Caco-2 (cell line): ENCODE measurements at regions not wholly inside any gene's neighbourhood (a gene's known extent, or its start where the extent isn't known, plus 50 kb on each side); places are given as distances from the start of the nearest gene placed in this dataset.
"Not testable (repeated sequence)": the region's sequence is repeated elsewhere in the genome, so short reads cannot be mapped to it uniquely, and the experiment has no call there.

Experiments
- BruUV-seq: library from RNA; stranded (reverse); fragments of 400-500 nt; replicated peaks from 2 replicates; lab custom pipeline; 2021; lab: Mats Ljungman, UMichigan
- CTCF ChIA-PET: fragments of 300-600 bp; sonication (Branson Sonifier 250); formaldehyde crosslinking; loops from one replicate; lab custom pipeline; 2022; ENCODE audit warnings: antibody characterized with exemption; lab: Charles Lee
- POLR2A ChIA-PET: fragments of 300-600 bp; sonication (Branson Sonifier 250); formaldehyde crosslinking; loops from one replicate; lab custom pipeline; 2022; ENCODE audit warnings: antibody characterized with exemption; lab: Charles Lee
- DNase-seq, 2 experiments: peaks; one replicate each; pipeline versions ENCODE4 v3.0.0 to v3.0.0-alpha.2; 2020 to 2022
- H3K27me3 ChIP-seq: replicated peaks from 2 replicates; pipeline ENCODE4 v1.6.0; 2011; ENCODE audit warnings: low read length; ENCODE audit not compliant: control insufficient read depth, insufficient read depth
- H3K36me3 ChIP-seq: 2 replicates; pipeline ENCODE4 v1.5.1; 2011; ENCODE audit warnings: low read length; ENCODE audit not compliant: control insufficient read depth, insufficient read depth
- H3K4me1 ChIP-seq: fragments of 250-450 bp; sonication (Bioruptor Pico); 2 replicates; pipeline ENCODE4 v1.5.1; 2020; ENCODE audit warnings: mild to moderate bottlenecking
- H3K4me3 ChIP-seq: 2 replicates; pipeline ENCODE4 v1.5.1; 2011; ENCODE audit warnings: low read depth, mild to moderate bottlenecking, control low read depth, low read length
- H3K9me3 ChIP-seq: fragments of 250-450 bp; sonication (Bioruptor Pico); 2 replicates; pipeline ENCODE4 v1.5.1; 2020; ENCODE audit warnings: mild to moderate bottlenecking, moderate library complexity
- H3K27ac Mint-ChIP-seq: one replicate; pipeline ENCODE4 v1.8.0; 2022; ENCODE audit warnings: mixed read lengths; ENCODE audit not compliant: unreplicated experiment
- H3K27me3 Mint-ChIP-seq: one replicate; pipeline ENCODE4 v1.8.0; 2022; ENCODE audit warnings: mixed read lengths; ENCODE audit not compliant: insufficient read depth, unreplicated experiment
- H3K36me3 Mint-ChIP-seq: one replicate; pipeline ENCODE4 v1.8.0; 2022; ENCODE audit warnings: mild to moderate bottlenecking, mixed read lengths; ENCODE audit not compliant: insufficient read depth, unreplicated experiment
- H3K4me1 Mint-ChIP-seq: one replicate; pipeline ENCODE4 v1.8.0; 2022; ENCODE audit warnings: low read depth, mixed read lengths; ENCODE audit not compliant: unreplicated experiment
- H3K4me3 Mint-ChIP-seq: one replicate; pipeline ENCODE4 v1.8.0; 2022; ENCODE audit warnings: mild to moderate bottlenecking, moderate library complexity, mixed read lengths; ENCODE audit not compliant: unreplicated experiment
- H3K9me3 Mint-ChIP-seq: one replicate; pipeline ENCODE4 v1.8.0; 2022; ENCODE audit warnings: mixed read lengths; ENCODE audit not compliant: unreplicated experiment
- intact Hi-C: fragments of 100-400 bp; cut with micrococcal nuclease; formaldehyde crosslinking; loops from one replicate; pipeline ENCODE4 v1.10.0; 2022; ENCODE audit not compliant: unreplicated experiment
- TF ChIP-seq, protein P1 (sequence below), 2 experiments: fragments of 200-600 bp in 1 of 2; IDR thresholded peaks; 1 replicate in 1 of 2; 2 replicates in 1 of 2; pipeline versions ENCODE4 v1.5.1 to v1.8.0; 2011 to 2022; ENCODE audit warnings: antibody characterized with exemption in 1 of 2, control low read depth in 1 of 2, inconsistent platforms in 1 of 2, low read depth in 1 of 2, low read length in 1 of 2, mild to moderate bottlenecking in 1 of 2, moderate library complexity in 1 of 2; ENCODE audit not compliant: insufficient read depth in 1 of 2, severe bottlenecking in 1 of 2, unreplicated experiment in 1 of 2

DNA sequence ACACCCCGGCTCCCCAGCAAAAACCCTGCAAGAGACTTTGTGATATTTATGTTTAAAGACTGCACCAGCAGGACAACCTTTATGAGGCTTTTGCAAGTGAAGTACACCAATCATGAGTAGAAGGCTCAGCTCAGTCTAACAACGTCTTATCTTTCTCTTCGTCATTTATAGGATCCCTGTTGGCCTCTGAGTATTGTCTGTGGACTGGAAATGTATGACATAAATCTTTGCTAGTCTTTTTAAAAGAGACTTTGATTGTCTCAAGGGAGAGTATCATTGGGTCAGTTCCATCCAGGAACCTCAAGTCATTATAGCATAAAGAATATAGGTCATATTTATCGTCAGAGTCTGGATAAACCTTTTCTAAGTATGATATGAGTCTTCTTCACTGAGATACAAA, 505.0 kb upstream of the SOX9 start:
- Mint-ChIP-seq H3K27me3 (no peaks in the 10 kb centered on the region), H3K9me3 (peaks cover 36% of the 10 kb centered on the region), H3K36me3 (no peaks in the 10 kb centered on the region), H3K4me3 (no peak overlapping the region), H3K4me1 (no peaks in the 10 kb centered on the region), H3K27ac (no peak overlapping the region)
- no peaks in the 10 kb centered on the region for H3K27me3 ChIP-seq
- TF ChIP-seq, protein P1, sequence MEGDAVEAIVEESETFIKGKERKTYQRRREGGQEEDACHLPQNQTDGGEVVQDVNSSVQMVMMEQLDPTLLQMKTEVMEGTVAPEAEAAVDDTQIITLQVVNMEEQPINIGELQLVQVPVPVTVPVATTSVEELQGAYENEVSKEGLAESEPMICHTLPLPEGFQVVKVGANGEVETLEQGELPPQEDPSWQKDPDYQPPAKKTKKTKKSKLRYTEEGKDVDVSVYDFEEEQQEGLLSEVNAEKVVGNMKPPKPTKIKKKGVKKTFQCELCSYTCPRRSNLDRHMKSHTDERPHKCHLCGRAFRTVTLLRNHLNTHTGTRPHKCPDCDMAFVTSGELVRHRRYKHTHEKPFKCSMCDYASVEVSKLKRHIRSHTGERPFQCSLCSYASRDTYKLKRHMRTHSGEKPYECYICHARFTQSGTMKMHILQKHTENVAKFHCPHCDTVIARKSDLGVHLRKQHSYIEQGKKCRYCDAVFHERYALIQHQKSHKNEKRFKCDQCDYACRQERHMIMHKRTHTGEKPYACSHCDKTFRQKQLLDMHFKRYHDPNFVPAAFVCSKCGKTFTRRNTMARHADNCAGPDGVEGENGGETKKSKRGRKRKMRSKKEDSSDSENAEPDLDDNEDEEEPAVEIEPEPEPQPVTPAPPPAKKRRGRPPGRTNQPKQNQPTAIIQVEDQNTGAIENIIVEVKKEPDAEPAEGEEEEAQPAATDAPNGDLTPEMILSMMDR (IDR thresholded peaks at IDR 0.05; ENCODE audit: insufficient read depth in 1 of 2, low read depth in 1 of 2, low read length in 1 of 2, severe bottlenecking in 1 of 2, unreplicated experiment in 1 of 2): no peak
- intact Hi-C loops: no loop called here
- ChIA-PET POLR2A (no interaction called here), CTCF (no interaction called here)
- no TSS peak for BruUV-seq
- H3K36me3 ChIP-seq: no peaks in the 10 kb centered on the region
- no peak overlapping the region for H3K4me3 ChIP-seq
- peaks cover 10% of the 10 kb centered on the region for H3K9me3 ChIP-seq
- no peaks in the 10 kb centered on the region for H3K4me1 ChIP-seq
- DNase-seq: no peak

GRCh38 chr17:71617767-71618166, 503.1 kb upstream of the SOX9 start:
- H3K9me3 ChIP-seq, H3K4me3 Mint-ChIP-seq, DNase-seq, H3K27me3 ChIP-seq, intact Hi-C loops, H3K36me3 ChIP-seq, BruUV-seq, CTCF ChIA-PET, POLR2A ChIA-PET, H3K4me3 ChIP-seq, H3K27ac Mint-ChIP-seq, H3K4me1 ChIP-seq, H3K27me3 Mint-ChIP-seq, H3K36me3 Mint-ChIP-seq, H3K4me1 Mint-ChIP-seq: not testable (repeated sequence)
- H3K9me3 Mint-ChIP-seq: peaks cover 47% of the 10 kb centered on the region

GRCh38 chr17:71625330-71625729, 495.5 kb upstream of the SOX9 start:
- CTCF ChIA-PET: no interaction called here
- H3K4me3 ChIP-seq: no peak overlapping the region
- no peak for DNase-seq
- peaks cover 2% of the 10 kb centered on the region; the same call in 1 of the 2 replicates for H3K9me3 ChIP-seq
- POLR2A ChIA-PET: no interaction called here
- Mint-ChIP-seq H3K27me3 (no peaks in the 10 kb centered on the region), H3K4me3 (no peak overlapping the region), H3K27ac (no peak overlapping the region), H3K36me3 (no peaks in the 10 kb centered on the region), H3K4me1 (no peaks in the 10 kb centered on the region), H3K9me3 (peaks cover 38% of the 10 kb centered on the region)
- intact Hi-C loops: no loop called here
- no peaks in the 10 kb centered on the region for H3K4me1 ChIP-seq
- no TSS peak for BruUV-seq
- H3K27me3 ChIP-seq: no peaks in the 10 kb centered on the region
- no peaks in the 10 kb centered on the region for H3K36me3 ChIP-seq
- TF ChIP-seq, protein P1 (IDR thresholded peaks at IDR 0.05; ENCODE audit: insufficient read depth in 1 of 2, low read depth in 1 of 2, low read length in 1 of 2, severe bottlenecking in 1 of 2, unreplicated experiment in 1 of 2): no peak

DNA sequence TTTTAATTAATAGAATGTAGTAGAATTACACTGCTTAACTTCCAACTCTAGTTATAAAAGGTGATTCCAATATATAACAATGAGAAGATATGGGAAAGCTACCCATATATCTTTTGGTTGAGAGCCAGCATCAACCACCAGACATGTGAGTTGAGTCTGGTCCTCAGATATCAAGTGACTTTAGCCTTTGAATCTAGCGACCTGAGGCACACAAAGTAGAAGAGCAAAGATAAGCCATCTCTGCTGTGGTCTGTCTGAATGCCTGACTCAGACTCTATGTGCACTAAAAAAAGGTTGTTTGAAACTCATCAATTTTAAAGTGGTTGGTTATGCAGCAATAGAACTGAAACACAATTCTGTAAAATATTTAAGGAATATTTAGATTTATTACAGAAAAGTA, 492.5 kb upstream of the SOX9 start:
- H3K9me3 ChIP-seq: peaks cover 2% of the 10 kb centered on the region; the same call in 1 of the 2 replicates
- intact Hi-C loops: no loop called here
- Mint-ChIP-seq H3K9me3 (peaks cover 27% of the 10 kb centered on the region), H3K4me3 (no peak overlapping the region), H3K27ac (no peak overlapping the region), H3K4me1 (peaks cover 9% of the 10 kb centered on the region), H3K36me3 (no peaks in the 10 kb centered on the region), H3K27me3 (no peaks in the 10 kb centered on the region)
- ChIA-PET POLR2A (no interaction called here), CTCF (no interaction called here)
- BruUV-seq: no TSS peak
- peaks cover 7% of the 10 kb centered on the region; the same call in 1 of the 2 replicates for H3K4me1 ChIP-seq
- H3K36me3 ChIP-seq: no peaks in the 10 kb centered on the region
- TF ChIP-seq, protein P1 (IDR thresholded peaks at IDR 0.05; ENCODE audit: insufficient read depth in 1 of 2, low read depth in 1 of 2, low read length in 1 of 2, severe bottlenecking in 1 of 2, unreplicated experiment in 1 of 2): no peak
- H3K27me3 ChIP-seq: no peaks in the 10 kb centered on the region
- no peak for DNase-seq
- H3K4me3 ChIP-seq: no peak overlapping the region
